H9 (cell line): ENCODE measurements at regions not wholly inside any gene's neighbourhood (a gene's known extent, or its start where the extent isn't known, plus 50 kb on each side); places are given as distances from the start of the nearest gene placed in this dataset.

Experiments
- DNase-seq: peaks from one replicate; pipeline ENCODE4 v3.0.0-alpha.2; 2017
- H2AFZ ChIP-seq: one replicate; pipeline ENCODE4 v1.6.1; 2013; ENCODE audit warnings: mild to moderate bottlenecking, low read length, control low read depth, moderate library complexity
- H2AK5ac ChIP-seq: 2 replicates; pipeline ENCODE4 v1.6.1; 2013; ENCODE audit warnings: low read length, control low read depth, mixed read lengths; ENCODE audit not compliant: insufficient read length
- H2BK120ac ChIP-seq: one replicate; pipeline ENCODE4 v1.6.1; 2013; ENCODE audit warnings: low read depth, mild to moderate bottlenecking, low read length, control low read depth, inconsistent platforms; ENCODE audit not compliant: poor library complexity, severe bottlenecking
- H2BK12ac ChIP-seq: 2 replicates; pipeline ENCODE4 v1.6.1; 2013; ENCODE audit warnings: low read length, control low read depth, mixed read lengths, low read depth; ENCODE audit not compliant: insufficient read length
- H2BK15ac ChIP-seq: 2 replicates; pipeline ENCODE4 v1.6.1; 2013; ENCODE audit warnings: low read depth, low read length, control low read depth
- H2BK20ac ChIP-seq: one replicate; pipeline ENCODE4 v1.6.1; 2013; ENCODE audit warnings: low read depth, mild to moderate bottlenecking, low read length, control low read depth, inconsistent platforms; ENCODE audit not compliant: poor library complexity, severe bottlenecking
- H2BK5ac ChIP-seq: 2 replicates; pipeline ENCODE4 v1.6.1; 2013; ENCODE audit warnings: low read length, control low read depth, mixed read lengths; ENCODE audit not compliant: insufficient read length
- H3K14ac ChIP-seq: 2 replicates; pipeline ENCODE4 v1.6.1; 2013; ENCODE audit warnings: low read length, control low read depth; ENCODE audit not compliant: insufficient read depth
- H3K18ac ChIP-seq: 2 replicates; pipeline ENCODE4 v1.6.1; 2013; ENCODE audit warnings: low read depth, mild to moderate bottlenecking, mixed read lengths, low read length, control low read depth; ENCODE audit not compliant: insufficient read length
- H3K23ac ChIP-seq: 2 replicates; pipeline ENCODE4 v1.6.1; 2013; ENCODE audit warnings: low read length, control low read depth, mixed read lengths, low read depth; ENCODE audit not compliant: insufficient read length
- H3K23me2 ChIP-seq: 2 replicates; pipeline ENCODE4 v1.6.1; 2013; ENCODE audit warnings: low read depth, mild to moderate bottlenecking, mixed read lengths, low read length, control low read depth; ENCODE audit not compliant: insufficient read length, poor library complexity, severe bottlenecking
- H3K27ac ChIP-seq: 2 replicates; pipeline ENCODE4 v1.5.1; 2013; ENCODE audit warnings: low read length, control low read depth, mixed read lengths, low read depth; ENCODE audit not compliant: insufficient read length
- H3K27me3 ChIP-seq: 2 replicates; pipeline ENCODE4 v1.6.1; 2013; ENCODE audit warnings: low read length, control low read depth, inconsistent platforms; ENCODE audit not compliant: insufficient read depth
- H3K4ac ChIP-seq: 2 replicates; pipeline ENCODE4 v1.6.1; 2013; ENCODE audit warnings: low read depth, mild to moderate bottlenecking, control low read depth, inconsistent platforms, low read length, moderate library complexity
- H3K4me1 ChIP-seq: 2 replicates; pipeline ENCODE4 v1.6.1; 2013; ENCODE audit warnings: low read length, control low read depth, inconsistent platforms; ENCODE audit not compliant: insufficient read depth
- H3K4me2 ChIP-seq: 2 replicates; pipeline ENCODE4 v1.6.1; 2013; ENCODE audit warnings: low read length, control low read depth, mixed read lengths; ENCODE audit not compliant: insufficient read length, insufficient read depth
- H3K56ac ChIP-seq: 2 replicates; pipeline ENCODE4 v1.6.1; 2013; ENCODE audit warnings: low read depth, mild to moderate bottlenecking, mixed read lengths, low read length, control low read depth; ENCODE audit not compliant: insufficient read length
- H3K79me1 ChIP-seq: 2 replicates; pipeline ENCODE4 v1.6.1; 2013; ENCODE audit warnings: low read depth, mild to moderate bottlenecking, moderate library complexity, low read length, control low read depth, inconsistent platforms; ENCODE audit not compliant: insufficient read depth, poor library complexity, severe bottlenecking
- H3K79me2 ChIP-seq: 2 replicates; pipeline ENCODE4 v1.6.1; 2013; ENCODE audit warnings: low read length, control low read depth, inconsistent platforms; ENCODE audit not compliant: insufficient read depth
- H3K9ac ChIP-seq: 2 replicates; pipeline ENCODE4 v1.6.1; 2013; ENCODE audit warnings: low read length, control low read depth, mixed read lengths; ENCODE audit not compliant: insufficient read length; ENCODE audit errors: extremely low read depth
- H3K9me3 ChIP-seq: one replicate; pipeline ENCODE4 v1.6.1; 2013; ENCODE audit warnings: low read depth, low read length, inconsistent platforms; ENCODE audit not compliant: control insufficient read depth
- H3T11ph ChIP-seq: one replicate; pipeline ENCODE4 v1.6.1; 2013; ENCODE audit warnings: mild to moderate bottlenecking, low read length, control low read depth, inconsistent platforms
- H4K20me1 ChIP-seq: one replicate; pipeline ENCODE4 v1.6.1; 2013; ENCODE audit not compliant: control insufficient read depth, insufficient read length, insufficient read depth
- H4K5ac ChIP-seq: 2 replicates; pipeline ENCODE4 v1.6.1; 2013; ENCODE audit warnings: low read depth, mild to moderate bottlenecking, mixed read lengths, low read length, control low read depth; ENCODE audit not compliant: insufficient read length
- H4K8ac ChIP-seq: replicated peaks from 2 replicates; pipeline ENCODE4 v1.6.1; 2013; ENCODE audit warnings: low read length, control low read depth, mixed read lengths, low read depth; ENCODE audit not compliant: insufficient read length
- H4K91ac ChIP-seq: 2 replicates; pipeline ENCODE4 v1.6.1; 2013; ENCODE audit warnings: low read depth, mild to moderate bottlenecking, moderate library complexity, mixed read lengths, low read length, control low read depth; ENCODE audit not compliant: insufficient read length
- H3K27ac Mint-ChIP-seq, 3 experiments: 2 replicates in 2 of 3; 3 replicates in 1 of 3; pipeline ENCODE4 v1.8.0; 2020 to 2021; ENCODE audit warnings: mixed read lengths in 3 of 3, mild to moderate bottlenecking in 1 of 3, moderate library complexity in 1 of 3
- H3K27me3 Mint-ChIP-seq: 2 replicates; pipeline ENCODE4 v1.8.0; 2021; ENCODE audit warnings: low read depth, mild to moderate bottlenecking, moderate library complexity, mixed read lengths
- H3K36me3 Mint-ChIP-seq, 3 experiments: 2 replicates in 2 of 3; 3 replicates in 1 of 3; pipeline ENCODE4 v1.8.0; 2020 to 2021; ENCODE audit warnings: low read depth in 3 of 3, mixed read lengths in 3 of 3; ENCODE audit not compliant: insufficient read depth in 1 of 3
- H3K4me1 Mint-ChIP-seq, 2 experiments: 2 replicates each; pipeline ENCODE4 v1.8.0; 2020; ENCODE audit warnings: mixed read lengths in 2 of 2
- H3K4me3 Mint-ChIP-seq, 2 experiments: 2 replicates in 1 of 2; 3 replicates in 1 of 2; pipeline ENCODE4 v1.8.0; 2020 to 2021; ENCODE audit warnings: mild to moderate bottlenecking in 2 of 2, mixed read lengths in 2 of 2, moderate library complexity in 1 of 2
- H3K9me3 Mint-ChIP-seq, 2 experiments: 2 replicates in 1 of 2; 3 replicates in 1 of 2; pipeline ENCODE4 v1.8.0; 2020; ENCODE audit warnings: mild to moderate bottlenecking in 2 of 2, mixed read lengths in 2 of 2, moderate library complexity in 1 of 2
- WGBS: extraction: QIAGEN DNeasy Blood & Tissue Kit; methylation state at CpG from one replicate; pipeline ENCODE4 v1.1.7; 2013; ENCODE audit warnings: missing lambda C conversion rate, low lambda C conversion rate, mixed read lengths; ENCODE audit not compliant: insufficient read length; ENCODE audit errors: extremely low coverage; 5-methylcytosine and 5-hydroxymethylcytosine counted together
- TF ChIP-seq, protein P1 (sequence below): fragments of 200-600 bp; sonication (generic); conservative IDR thresholded peaks from 3 replicates; pipeline ENCODE4 v1.8.0; 2021; ENCODE audit warnings: antibody characterized with exemption, mild to moderate bottlenecking

DNA sequence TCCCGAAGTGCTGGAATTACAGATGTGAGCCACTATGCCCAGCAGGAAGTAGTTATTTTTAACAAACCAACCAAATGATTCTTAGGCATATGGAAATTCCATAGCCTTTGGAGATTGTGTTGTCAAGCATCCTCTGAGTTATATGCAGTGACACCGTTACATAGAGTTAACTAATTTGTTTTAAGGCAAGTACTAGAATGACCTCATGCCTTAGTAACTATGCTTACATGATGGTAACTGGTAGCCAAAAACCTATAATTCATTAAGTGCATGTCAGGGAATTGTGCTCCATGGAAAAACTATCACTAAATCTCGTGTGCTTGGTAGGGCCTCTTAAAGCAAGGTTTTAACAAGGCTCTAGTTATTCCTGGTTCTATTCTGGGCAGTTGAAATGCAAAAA is 392.8 kb downstream of the TUSC7 start:
- peaks cover 0 to 18% (median 0%) of the 10 kb centered on the region in 3 experiments; a peak in 3 of 7 replicates for H3K36me3 Mint-ChIP-seq
- H3K56ac ChIP-seq = no peak overlapping the region
- H3K79me2 ChIP-seq = no peaks in the 10 kb centered on the region
- H4K5ac ChIP-seq = no peak overlapping the region
- H2BK5ac ChIP-seq = no peak overlapping the region
- H3K27me3 ChIP-seq = no peaks in the 10 kb centered on the region
- no peak overlapping the region for H3K27ac Mint-ChIP-seq
- no peaks in the 10 kb centered on the region for H3K79me1 ChIP-seq
- H3K23me2 ChIP-seq = no peaks in the 10 kb centered on the region
- no peak overlapping the region for H3K4ac ChIP-seq
- no peak overlapping the region for H2BK120ac ChIP-seq
- no peak overlapping the region for H3K14ac ChIP-seq
- H3K4me1 ChIP-seq = peaks cover 4% of the 10 kb centered on the region; the same call in 1 of the 2 replicates
- no peak overlapping the region for H3K23ac ChIP-seq
- no peaks in the 10 kb centered on the region for H3K27me3 Mint-ChIP-seq
- H2BK15ac ChIP-seq = no peak overlapping the region
- TF ChIP-seq, protein P1, sequence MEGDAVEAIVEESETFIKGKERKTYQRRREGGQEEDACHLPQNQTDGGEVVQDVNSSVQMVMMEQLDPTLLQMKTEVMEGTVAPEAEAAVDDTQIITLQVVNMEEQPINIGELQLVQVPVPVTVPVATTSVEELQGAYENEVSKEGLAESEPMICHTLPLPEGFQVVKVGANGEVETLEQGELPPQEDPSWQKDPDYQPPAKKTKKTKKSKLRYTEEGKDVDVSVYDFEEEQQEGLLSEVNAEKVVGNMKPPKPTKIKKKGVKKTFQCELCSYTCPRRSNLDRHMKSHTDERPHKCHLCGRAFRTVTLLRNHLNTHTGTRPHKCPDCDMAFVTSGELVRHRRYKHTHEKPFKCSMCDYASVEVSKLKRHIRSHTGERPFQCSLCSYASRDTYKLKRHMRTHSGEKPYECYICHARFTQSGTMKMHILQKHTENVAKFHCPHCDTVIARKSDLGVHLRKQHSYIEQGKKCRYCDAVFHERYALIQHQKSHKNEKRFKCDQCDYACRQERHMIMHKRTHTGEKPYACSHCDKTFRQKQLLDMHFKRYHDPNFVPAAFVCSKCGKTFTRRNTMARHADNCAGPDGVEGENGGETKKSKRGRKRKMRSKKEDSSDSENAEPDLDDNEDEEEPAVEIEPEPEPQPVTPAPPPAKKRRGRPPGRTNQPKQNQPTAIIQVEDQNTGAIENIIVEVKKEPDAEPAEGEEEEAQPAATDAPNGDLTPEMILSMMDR = no peak
- WGBS = no CpG with 5 or more reads among the region's 3 CpGs
- no peak overlapping the region for H3K18ac ChIP-seq
- no peak overlapping the region for H3K27ac ChIP-seq
- H3K4me3 Mint-ChIP-seq = no peak overlapping the region
- H3K4me2 ChIP-seq = no peak overlapping the region
- H3K9me3 Mint-ChIP-seq = peaks cover 3 to 4% of the 10 kb centered on the region in 2 experiments
- no peak overlapping the region for H2AK5ac ChIP-seq
- no peak overlapping the region for H2BK12ac ChIP-seq
- no peak overlapping the region for H3T11ph ChIP-seq
- H3K9me3 ChIP-seq = no peaks in the 10 kb centered on the region
- peaks cover 10 to 12% of the 10 kb centered on the region in 2 experiments for H3K4me1 Mint-ChIP-seq
- no peaks in the 10 kb centered on the region for H4K20me1 ChIP-seq
- no peak overlapping the region for H3K9ac ChIP-seq
- H2AFZ ChIP-seq = no peak overlapping the region
- DNase-seq = no peak
- no peak overlapping the region for H2BK20ac ChIP-seq
- H4K91ac ChIP-seq = no peak overlapping the region
- H4K8ac ChIP-seq = no peak overlapping the region
